Mesendoderm (in vitro differentiated cells): ENCODE measurements at regions not wholly inside any gene's neighbourhood (a gene's known extent, or its start where the extent isn't known, plus 50 kb on each side); places are given as distances from the start of the nearest gene placed in this dataset.
"Not testable (repeated sequence)": the region's sequence is repeated elsewhere in the genome, so short reads cannot be mapped to it uniquely, and the experiment has no call there.

ENCODE experiments used
- DNase-seq: peaks from one replicate; pipeline ENCODE4 v3.0.0; 2013
- H2AK5ac ChIP-seq: 2 replicates; pipeline ENCODE4 v1.6.1; 2013; ENCODE audit warnings: low read length, inconsistent platforms
- H2BK120ac ChIP-seq: 2 replicates; pipeline ENCODE4 v1.6.1; 2013; ENCODE audit warnings: low read depth, mild to moderate bottlenecking, low read length, moderate library complexity, mixed read lengths
- H2BK15ac ChIP-seq: replicated peaks from 2 replicates; pipeline ENCODE4 v1.6.1; 2013; ENCODE audit warnings: low read depth, mild to moderate bottlenecking, moderate library complexity
- H2BK5ac ChIP-seq: 2 replicates; pipeline ENCODE4 v1.6.1; 2013; ENCODE audit warnings: low read length, inconsistent platforms
- H3K18ac ChIP-seq: 2 replicates; pipeline ENCODE4 v1.6.1; 2013; ENCODE audit warnings: mild to moderate bottlenecking, low read length, mixed read lengths
- H3K23ac ChIP-seq: one replicate; pipeline ENCODE4 v1.6.1; 2013; ENCODE audit warnings: low read length
- H3K27ac ChIP-seq: 2 replicates; pipeline ENCODE4 v1.5.1; 2013; ENCODE audit warnings: low read depth, mild to moderate bottlenecking, inconsistent platforms, low read length, moderate library complexity
- H3K27me3 ChIP-seq: 2 replicates; pipeline ENCODE4 v1.6.1; 2013; ENCODE audit warnings: low read length, control low read depth, mild to moderate bottlenecking, inconsistent platforms; ENCODE audit not compliant: insufficient read depth, poor library complexity
- H3K36me3 ChIP-seq: 2 replicates; pipeline ENCODE4 v1.6.1; 2013; ENCODE audit warnings: low read length, inconsistent platforms; ENCODE audit not compliant: control insufficient read depth, insufficient read depth
- H3K4ac ChIP-seq: one replicate; pipeline ENCODE4 v1.6.1; 2013; ENCODE audit warnings: low read depth, mild to moderate bottlenecking, low read length, moderate library complexity
- H3K4me1 ChIP-seq: 2 replicates; pipeline ENCODE4 v1.6.1; 2013; ENCODE audit warnings: low read depth, low read length, inconsistent platforms; ENCODE audit not compliant: control insufficient read depth
- H3K4me2 ChIP-seq: 2 replicates; pipeline ENCODE4 v1.6.1; 2013; ENCODE audit warnings: low read length
- H3K4me3 ChIP-seq: 2 replicates; pipeline ENCODE4 v1.5.1; 2013; ENCODE audit warnings: mild to moderate bottlenecking, low read length
- H3K56ac ChIP-seq: one replicate; pipeline ENCODE4 v1.6.1; 2013; ENCODE audit warnings: low read length
- H3K79me1 ChIP-seq: 2 replicates; pipeline ENCODE4 v1.6.1; 2013; ENCODE audit warnings: low read length, inconsistent platforms
- H3K79me2 ChIP-seq: 2 replicates; pipeline ENCODE4 v1.6.1; 2013; ENCODE audit warnings: mild to moderate bottlenecking, low read length; ENCODE audit not compliant: control insufficient read depth, insufficient read depth
- H3K9ac ChIP-seq: 2 replicates; pipeline ENCODE4 v1.6.1; 2013; ENCODE audit warnings: low read length, inconsistent platforms
- H4K5ac ChIP-seq: one replicate; pipeline ENCODE4 v1.6.1; 2013; ENCODE audit warnings: low read length
- H4K8ac ChIP-seq: one replicate; pipeline ENCODE4 v1.6.1; 2013; ENCODE audit warnings: low read depth, mild to moderate bottlenecking, control low read depth, low read length, moderate library complexity
- WGBS: extraction: QIAGEN DNeasy Blood & Tissue Kit; methylation state at CpG from one replicate; pipeline ENCODE4 v1.1.7; 2013; ENCODE audit warnings: low lambda C conversion rate, missing lambda C conversion rate; ENCODE audit not compliant: insufficient coverage; ENCODE audit errors: extremely low coverage; 5-methylcytosine and 5-hydroxymethylcytosine counted together

- no peak overlapping the region for H2BK5ac ChIP-seq
- H3K18ac ChIP-seq, result no peak overlapping the region
- no peak overlapping the region for H3K4ac ChIP-seq
- H2BK15ac ChIP-seq, result no peak overlapping the region
- H2BK120ac ChIP-seq, result no peak overlapping the region
- no peaks in the 10 kb centered on the region for H3K79me2 ChIP-seq
- no peak overlapping the region for H2AK5ac ChIP-seq
- no peak overlapping the region for H3K9ac ChIP-seq
- H3K56ac ChIP-seq, result no peak overlapping the region
- H4K5ac ChIP-seq, result no peak overlapping the region
- no peak overlapping the region for H4K8ac ChIP-seq
- H3K27me3 ChIP-seq, result no peaks in the 10 kb centered on the region
- H3K23ac ChIP-seq, result no peak overlapping the region
- H3K4me2 ChIP-seq, result no peak overlapping the region
- H3K36me3 ChIP-seq, result no peaks in the 10 kb centered on the region
- no peak overlapping the region for H3K4me3 ChIP-seq
- H3K27ac ChIP-seq, result no peak overlapping the region
- peak; percentile 21 for DNase-seq
- H3K4me1 ChIP-seq, result no peaks in the 10 kb centered on the region
- no CpG with 5 or more reads among the region's 3 CpGs for WGBS
- no peaks in the 10 kb centered on the region for H3K79me1 ChIP-seq
Measured at GRCh38 chr1:177413982-177414596, 243.3 kb downstream of the BRINP2 start.

DNA sequence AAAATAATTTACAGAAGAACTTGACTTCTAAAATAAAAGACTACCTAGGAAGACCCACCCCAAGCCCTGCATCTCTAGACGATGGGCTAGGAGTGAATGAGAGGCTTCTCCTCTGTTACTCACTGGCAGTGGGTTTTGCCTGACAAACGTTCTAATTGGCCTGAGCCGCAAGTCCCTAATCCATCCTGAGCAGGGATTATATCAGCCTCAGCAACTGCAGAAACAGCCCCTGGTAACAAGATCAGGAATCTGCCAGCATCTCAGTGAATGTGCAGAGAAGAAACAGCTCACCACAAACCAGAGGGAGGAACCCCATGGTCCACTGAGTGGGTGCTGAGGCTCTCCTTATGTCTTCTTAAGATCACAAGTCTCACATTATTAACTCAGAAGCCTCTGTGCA lies 240.6 kb downstream of the BRINP2 start:
- H3K56ac ChIP-seq, result no peak overlapping the region
- no peak overlapping the region for H3K23ac ChIP-seq
- H3K4me3 ChIP-seq, result no peak overlapping the region
- no peak overlapping the region for H3K27ac ChIP-seq
- no peak overlapping the region for H3K18ac ChIP-seq
- H3K79me1 ChIP-seq, result no peaks in the 10 kb centered on the region
- H2BK15ac ChIP-seq, result no peak overlapping the region
- H3K4ac ChIP-seq, result no peak overlapping the region
- WGBS, result no CpG with 5 or more reads among the region's 3 CpGs
- H3K9ac ChIP-seq, result no peak overlapping the region
- no peak overlapping the region for H2BK120ac ChIP-seq
- no peak overlapping the region for H4K8ac ChIP-seq
- no peaks in the 10 kb centered on the region for H3K27me3 ChIP-seq
- H2AK5ac ChIP-seq, result no peak overlapping the region
- no peaks in the 10 kb centered on the region for H3K4me1 ChIP-seq
- no peak overlapping the region for H4K5ac ChIP-seq
- no peak overlapping the region for H3K4me2 ChIP-seq
- DNase-seq, result no peak
- no peak overlapping the region for H2BK5ac ChIP-seq
- no peaks in the 10 kb centered on the region for H3K36me3 ChIP-seq
- H3K79me2 ChIP-seq, result no peaks in the 10 kb centered on the region

GRCh38 chr1:177410179-177410766 lies 239.5 kb downstream of the BRINP2 start:
- Histone ChIP-seq H3K36me3 (no peaks in the 10 kb centered on the region), H3K79me1 (no peaks in the 10 kb centered on the region), H4K8ac (no peak overlapping the region), H3K27me3 (no peaks in the 10 kb centered on the region), H3K27ac (no peak overlapping the region), H2BK15ac (no peak overlapping the region), H3K4me3 (no peak overlapping the region), H3K4ac (no peak overlapping the region), H3K79me2 (no peaks in the 10 kb centered on the region), H2AK5ac (no peak overlapping the region), H3K18ac (no peak overlapping the region), H3K9ac (no peak overlapping the region), H2BK120ac (no peak overlapping the region), H3K56ac (no peak overlapping the region), H3K4me2 (no peak overlapping the region), H3K23ac (no peak overlapping the region), H4K5ac (no peak overlapping the region), H2BK5ac (no peak overlapping the region), H3K4me1 (no peaks in the 10 kb centered on the region)
- DNase-seq, result no peak
- WGBS, result no CpG with 5 or more reads among the region's 5 CpGs

DNA sequence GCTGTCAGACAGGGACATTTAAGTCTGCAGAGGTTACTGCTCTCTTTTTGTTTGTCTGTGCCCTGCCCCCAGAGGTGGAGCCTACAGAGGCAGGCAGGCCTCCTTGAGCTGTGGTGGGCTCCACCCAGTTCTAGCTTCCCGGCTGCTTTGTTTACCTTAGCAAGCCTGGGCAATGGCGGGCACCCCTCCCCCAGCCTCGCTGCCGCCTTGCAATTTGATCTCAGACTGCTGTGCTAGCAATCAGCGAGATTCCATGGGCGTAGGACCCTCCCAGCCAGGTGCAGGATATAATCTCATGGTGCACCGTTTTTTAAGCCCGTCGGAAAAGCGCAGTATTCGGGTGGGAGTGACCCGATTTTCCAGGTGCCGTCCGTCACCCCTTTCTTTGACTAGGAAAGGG lies 235.6 kb downstream of the BRINP2 start:
- DNase-seq, H4K8ac ChIP-seq, H3K4ac ChIP-seq, H3K23ac ChIP-seq, H2BK120ac ChIP-seq, H2BK15ac ChIP-seq, H3K4me3 ChIP-seq, H4K5ac ChIP-seq, H3K56ac ChIP-seq, H3K4me1 ChIP-seq, H3K79me2 ChIP-seq, H3K18ac ChIP-seq, H3K4me2 ChIP-seq, H3K36me3 ChIP-seq, H3K27ac ChIP-seq, H3K27me3 ChIP-seq, H2BK5ac ChIP-seq, H3K9ac ChIP-seq, H3K79me1 ChIP-seq, H2AK5ac ChIP-seq: not testable (repeated sequence)
- WGBS, result no CpG with 5 or more reads among the region's 14 CpGs

- Histone ChIP-seq H3K23ac (no peak overlapping the region), H3K36me3 (no peaks in the 10 kb centered on the region), H2BK5ac (no peak overlapping the region), H3K18ac (no peak overlapping the region), H3K79me1 (no peaks in the 10 kb centered on the region), H4K8ac (no peak overlapping the region), H3K27me3 (no peaks in the 10 kb centered on the region), H3K56ac (no peak overlapping the region), H3K9ac (no peak overlapping the region), H3K79me2 (no peaks in the 10 kb centered on the region), H2BK15ac (no peak overlapping the region), H2BK120ac (no peak overlapping the region), H3K4me1 (no peaks in the 10 kb centered on the region), H3K27ac (no peak overlapping the region), H4K5ac (no peak overlapping the region), H3K4me3 (no peak overlapping the region), H3K4me2 (no peak overlapping the region), H3K4ac (no peak overlapping the region), H2AK5ac (no peak overlapping the region)
- WGBS, result no CpG with 5 or more reads among the region's 3 CpGs
- no peak for DNase-seq
Measured at GRCh38 chr1:177392336-177392735, 221.6 kb downstream of the BRINP2 start.
